ENCODE measurements at regions not wholly inside any gene's neighbourhood (a gene's known extent, or its start where the extent isn't known, plus 50 kb on each side); places are given as distances from the start of the nearest gene placed in this dataset.

GRCh38 chr16:6407596-6407995 lies 925.0 kb upstream of the RBFOX1 start:
- no peak for DNase-seq (ENCODE audit: low read depth in 2 of 2)

GRCh38 chr16:6406028-6406427 lies 926.6 kb upstream of the RBFOX1 start:
- DNase-seq (ENCODE audit: low read depth in 2 of 2): no peak

GRCh38 chr16:6382924-6383459 lies 949.7 kb upstream of the RBFOX1 start:
- no peak for DNase-seq (ENCODE audit: low read depth in 2 of 2)

- no peak for DNase-seq (ENCODE audit: low read depth in 2 of 2)
Observed at GRCh38 chr16:6381896-6382295, 950.7 kb upstream of the RBFOX1 start.

- DNase-seq (ENCODE audit: low read depth in 2 of 2): no peak
Observed at GRCh38 chr16:6377956-6378355, 954.7 kb upstream of the RBFOX1 start.

GRCh38 chr16:6375465-6376075 lies 957.1 kb upstream of the RBFOX1 start:
- no peak for DNase-seq (ENCODE audit: low read depth in 2 of 2)

GRCh38 chr16:6374821-6375220 lies 957.8 kb upstream of the RBFOX1 start:
- no peak for DNase-seq (ENCODE audit: low read depth in 2 of 2)

GRCh38 chr16:6364846-6365245 lies 967.8 kb upstream of the RBFOX1 start:
- no peak for DNase-seq (ENCODE audit: low read depth in 2 of 2)

- DNase-seq (ENCODE audit: low read depth in 2 of 2): no peak
Observed at GRCh38 chr16:6363896-6364607, 968.6 kb upstream of the RBFOX1 start.

GRCh38 chr16:6363396-6363795 lies 969.2 kb upstream of the RBFOX1 start:
- DNase-seq (ENCODE audit: low read depth in 2 of 2): no peak

GRCh38 chr16:6362321-6362720 lies 970.3 kb upstream of the RBFOX1 start:
- no peak for DNase-seq (ENCODE audit: low read depth in 2 of 2)

GRCh38 chr16:6360641-6361040 lies 972.0 kb upstream of the RBFOX1 start:
- no peak for DNase-seq (ENCODE audit: low read depth in 2 of 2)

- no peak for DNase-seq (ENCODE audit: low read depth in 2 of 2)
Observed at GRCh38 chr16:6356911-6357310, 975.7 kb upstream of the RBFOX1 start.

- no peak for DNase-seq (ENCODE audit: low read depth in 2 of 2)
Observed at GRCh38 chr16:6349725-6350124, 982.9 kb upstream of the RBFOX1 start.

- DNase-seq (ENCODE audit: low read depth in 2 of 2): no peak
Observed at GRCh38 chr16:6345090-6345489, 987.6 kb upstream of the RBFOX1 start.

- DNase-seq (ENCODE audit: low read depth in 2 of 2): no peak
Observed at GRCh38 chr16:6343157-6343556, 989.5 kb upstream of the RBFOX1 start.

- no peak for DNase-seq (ENCODE audit: low read depth in 2 of 2)
Observed at GRCh38 chr16:6341981-6342380, 990.7 kb upstream of the RBFOX1 start.

GRCh38 chr16:6335072-6335471 lies 997.6 kb upstream of the RBFOX1 start:
- DNase-seq (ENCODE audit: low read depth in 2 of 2): no peak

GRCh38 chr16:6331770-6332169 lies 1000.9 kb upstream of the RBFOX1 start:
- no peak for DNase-seq (ENCODE audit: low read depth in 2 of 2)

GRCh38 chr16:6317934-6318333 lies 1014.7 kb upstream of the RBFOX1 start:
- DNase-seq (ENCODE audit: low read depth in 2 of 2): no peak

GRCh38 chr16:6309271-6309670 lies 1023.4 kb upstream of the RBFOX1 start:
- no peak for DNase-seq (ENCODE audit: low read depth in 2 of 2)

GRCh38 chr16:6308176-6308575 lies 1024.5 kb upstream of the RBFOX1 start:
- DNase-seq (ENCODE audit: low read depth in 2 of 2): no peak

- DNase-seq (ENCODE audit: low read depth in 2 of 2): no peak
Observed at GRCh38 chr16:6300523-6300922, 1032.1 kb upstream of the RBFOX1 start.
